ENCODE measurements at regions not wholly inside any gene's neighbourhood (a gene's known extent, or its start where the extent isn't known, plus 50 kb on each side); places are given as distances from the start of the nearest gene placed in this dataset.

- Mint-ChIP-seq H3K4me1 (ENCODE audit: low read depth) (no peaks in the 10 kb centered on the region), H3K36me3 (ENCODE audit: low read depth) (no peaks in the 10 kb centered on the region), H3K4me3 (no peak overlapping the region), H3K27me3 (no peaks in the 10 kb centered on the region), H3K9me3 (peaks cover 3% of the 10 kb centered on the region), H3K27ac (no peak overlapping the region)
- DNase-seq (no peak), ATAC-seq (ENCODE audit: poor library complexity) (no peak)
- POLR2A ChIA-PET: no interaction called here
- no peaks in the 10 kb centered on the region for H3K4me1 ChIP-seq (ENCODE audit: insufficient read depth, low read length)
- no peaks in the 10 kb centered on the region for H3K27me3 ChIP-seq (ENCODE audit: control insufficient read depth in 1 of 2, insufficient read depth in 2 of 2, low read length in 2 of 2)
- TF ChIP-seq CTCF (IDR thresholded peaks at IDR 0.05): no peak
- H3K27ac ChIP-seq (ENCODE audit: low read depth in 1 of 2, low read length in 2 of 2): no peak overlapping the region
- intact Hi-C loops (cut with DNase I, micrococcal nuclease): no loop called here
- H3K36me3 ChIP-seq (ENCODE audit: insufficient read depth, low read length): no peaks in the 10 kb centered on the region
- peaks cover 0 to 3% of the 10 kb centered on the region in 2 experiments for H3K9me3 ChIP-seq (ENCODE audit: control insufficient read depth in 1 of 2, insufficient read depth in 1 of 2, low read length in 2 of 2)
- CTCF ChIA-PET: no interaction called here
- H3K4me3 ChIP-seq (ENCODE audit: low read length): no peak overlapping the region
Observed at GRCh38 chr13:47350334-47351124, 453.7 kb upstream of the HTR2A start.

- CTCF ChIA-PET: no interaction called here
- no peak overlapping the region for H3K4me3 Mint-ChIP-seq
- POLR2A ChIA-PET: no interaction called here
Observed at GRCh38 chr13:47349211-47349610, 452.4 kb upstream of the HTR2A start.

GRCh38 chr13:47337781-47338507, 441.1 kb upstream of the HTR2A start:
- peaks cover 9% of the 10 kb centered on the region for H3K27me3 Mint-ChIP-seq
- Histone ChIP-seq H3K36me3 (ENCODE audit: insufficient read depth, low read length) (no peaks in the 10 kb centered on the region), H3K27me3 (ENCODE audit: control insufficient read depth in 1 of 2, insufficient read depth in 2 of 2, low read length in 2 of 2) (no peaks in the 10 kb centered on the region), H3K4me1 (ENCODE audit: insufficient read depth, low read length) (no peaks in the 10 kb centered on the region), H3K4me3 (ENCODE audit: low read length) (no peak overlapping the region), H3K9me3 (ENCODE audit: control insufficient read depth in 1 of 2, insufficient read depth in 1 of 2, low read length in 2 of 2) (peaks cover 1 to 12% of the 10 kb centered on the region in 2 experiments), H3K27ac (ENCODE audit: low read depth in 1 of 2, low read length in 2 of 2) (no peak overlapping the region)
- CTCF ChIA-PET: no interaction called here
- H3K9me3 Mint-ChIP-seq: peaks cover 6% of the 10 kb centered on the region
- TF ChIP-seq CTCF (IDR thresholded peaks at IDR 0.05): no peak
- ATAC-seq (ENCODE audit: poor library complexity) (no peak), DNase-seq (peak in 1 of 14 experiments; percentile 1)
- H3K4me1 Mint-ChIP-seq (ENCODE audit: low read depth): no peaks in the 10 kb centered on the region
- intact Hi-C loops (cut with DNase I, micrococcal nuclease): no loop called here
- no peak overlapping the region for H3K4me3 Mint-ChIP-seq
- no peaks in the 10 kb centered on the region for H3K36me3 Mint-ChIP-seq (ENCODE audit: low read depth)
- no peak overlapping the region for H3K27ac Mint-ChIP-seq
- POLR2A ChIA-PET: no interaction called here

More at GRCh38 chr13:47349211-47349610, 452.4 kb upstream of the HTR2A start:
- DNase-seq (no peak), ATAC-seq (ENCODE audit: poor library complexity) (no peak)
- TF ChIP-seq CTCF (IDR thresholded peaks at IDR 0.05): no peak
- H3K36me3 ChIP-seq (ENCODE audit: insufficient read depth, low read length): no peaks in the 10 kb centered on the region
- H3K27me3 ChIP-seq (ENCODE audit: control insufficient read depth in 1 of 2, insufficient read depth in 2 of 2, low read length in 2 of 2): no peaks in the 10 kb centered on the region
- H3K27me3 Mint-ChIP-seq: no peaks in the 10 kb centered on the region
- H3K4me1 ChIP-seq (ENCODE audit: insufficient read depth, low read length): no peaks in the 10 kb centered on the region
- no peak overlapping the region for H3K4me3 ChIP-seq (ENCODE audit: low read length)
- peaks cover 0 to 3% of the 10 kb centered on the region in 2 experiments for H3K9me3 ChIP-seq (ENCODE audit: control insufficient read depth in 1 of 2, insufficient read depth in 1 of 2, low read length in 2 of 2)
- peaks cover 6% of the 10 kb centered on the region for H3K9me3 Mint-ChIP-seq
- no peak overlapping the region for H3K27ac Mint-ChIP-seq
- H3K36me3 Mint-ChIP-seq (ENCODE audit: low read depth): no peaks in the 10 kb centered on the region
- no peaks in the 10 kb centered on the region for H3K4me1 Mint-ChIP-seq (ENCODE audit: low read depth)
- intact Hi-C loops (cut with DNase I, micrococcal nuclease): no loop called here
- no peak overlapping the region for H3K27ac ChIP-seq (ENCODE audit: low read depth in 1 of 2, low read length in 2 of 2)
